HepG2 (cell line): ENCODE measurements at regions not wholly inside any gene's neighbourhood (a gene's known extent, or its start where the extent isn't known, plus 50 kb on each side); places are given as distances from the start of the nearest gene placed in this dataset.

Experiments
- ATAC-seq: fragments of 200-7000 bp; cut with Tn5 transposase; 3 replicates; pipeline ENCODE4 v1.9.1; 2020; ENCODE audit warnings: mild to moderate bottlenecking, moderate library complexity
- BruUV-seq: library from RNA; stranded (reverse); fragments of 400-500 nt; replicated peaks from 2 replicates; lab custom pipeline; 2021; lab: Mats Ljungman, UMichigan
- CTCF ChIA-PET: fragments of 300-600 bp; formaldehyde crosslinking; extraction: SDS; loops from one replicate; lab custom pipeline; 2021; ENCODE audit warnings: low total read pairs, inconsistent platforms, low intra/inter-chr PET ratio; lab: Yijun Ruan, JAX
- POLR2A ChIA-PET: fragments of 350-600 bp; sonication (Branson Sonifier 250); formaldehyde crosslinking; loops from one replicate; lab custom pipeline; 2020; ENCODE audit warnings: antibody characterized with exemption, inconsistent platforms; lab: Yijun Ruan, JAX
- DNase-seq: peaks from one replicate; pipeline ENCODE4 v3.0.0-alpha.2; 2015; ENCODE audit warnings: low spot score
- FAIRE-seq: peaks from 3 replicates; lab custom pipeline; 2011; peaks lifted over from hg19 to GRCh38; lab: Jason Lieb, UNC
- H2AFZ ChIP-seq: one replicate; pipeline ENCODE4 v1.6.1; 2011; ENCODE audit warnings: low read length, inconsistent platforms
- H3K27ac ChIP-seq: fragments of 300-600 bp; 3 replicates; pipeline ENCODE4 v1.8.0; 2011; ENCODE audit warnings: mixed run types, mild to moderate bottlenecking, mixed read lengths, low read length, inconsistent platforms; ENCODE audit not compliant: insufficient read depth; ENCODE audit errors: extremely low read length
- H3K27me3 ChIP-seq, 2 experiments: fragments of 200-600 bp in 1 of 2; 2 replicates in 1 of 2; 3 replicates in 1 of 2; pipeline versions ENCODE4 v1.6.0 to v1.8.0; 2011; ENCODE audit warnings: low read length in 2 of 2, mild to moderate bottlenecking in 2 of 2, moderate library complexity in 2 of 2, inconsistent platforms in 1 of 2; ENCODE audit not compliant: insufficient read depth in 2 of 2, control insufficient read depth in 1 of 2
- H3K36me3 ChIP-seq, 2 experiments: fragments of 200-600 bp in 1 of 2; replicated peaks in 1 of 2; 2 replicates in 1 of 2; 3 replicates in 1 of 2; pipeline versions ENCODE4 v1.5.1 to v1.8.0; 2011; ENCODE audit warnings: low read length in 2 of 2, inconsistent platforms in 1 of 2; ENCODE audit not compliant: insufficient read depth in 2 of 2, control insufficient read depth in 1 of 2
- H3K4me1 ChIP-seq: 2 replicates; pipeline ENCODE4 v1.5.1; 2012; ENCODE audit warnings: low read length, inconsistent platforms; ENCODE audit not compliant: insufficient read depth
- H3K4me2 ChIP-seq: 2 replicates; pipeline ENCODE4 v1.6.0; 2011; ENCODE audit warnings: low read depth, low read length, inconsistent platforms
- H3K4me3 ChIP-seq, 3 experiments: fragments of 200-600 bp in 1 of 3; sonication (generic), shearing (Covaris generic) in 1 of 3; replicated peaks in 1 of 3; 2 replicates each; pipeline ENCODE4 v1.5.1; 2011 to 2016; ENCODE audit warnings: low read length in 3 of 3, inconsistent platforms in 2 of 3, low read depth in 2 of 3, mild to moderate bottlenecking in 2 of 3, control low read depth in 1 of 3, mixed read lengths in 1 of 3; ENCODE audit not compliant: insufficient read depth in 1 of 3
- H3K79me2 ChIP-seq: one replicate; pipeline ENCODE4 v1.6.1; 2011; ENCODE audit warnings: low read length, inconsistent platforms; ENCODE audit not compliant: insufficient read depth
- H3K9ac ChIP-seq: 2 replicates; pipeline ENCODE4 v1.6.0; 2011; ENCODE audit warnings: mild to moderate bottlenecking, low read depth, low read length, inconsistent platforms; ENCODE audit not compliant: insufficient read depth
- H3K9me3 ChIP-seq: 2 replicates; pipeline ENCODE4 v1.5.1; 2012; ENCODE audit warnings: mild to moderate bottlenecking, low read length
- H4K20me1 ChIP-seq: 2 replicates; pipeline ENCODE4 v1.6.0; 2011; ENCODE audit warnings: inconsistent platforms, mild to moderate bottlenecking, low read length, moderate library complexity; ENCODE audit not compliant: insufficient read depth
- EHMT2 ChIP-seq: fragments of 200-600 bp; sonication (generic); IDR thresholded peaks from 2 replicates; pipeline ENCODE4 v1.7.0; 2017; ENCODE audit warnings: antibody characterized with exemption, low read depth, low read length, borderline replicate concordance
- ELK4 ChIP-seq: sonication (generic); formaldehyde crosslinking; IDR thresholded peaks from 2 replicates; pipeline ENCODE4 v1.9.0; 2021; ENCODE audit warnings: missing genetic modification reagents, borderline replicate concordance
- HNRNPLL ChIP-seq: fragments of 200-400 bp; formaldehyde crosslinking; IDR thresholded peaks from 2 replicates; pipeline ENCODE4 v1.6.1; 2017; ENCODE audit warnings: mild to moderate bottlenecking, low read depth, low read length; ENCODE audit not compliant: poor library complexity, severe bottlenecking
- NCOA5 ChIP-seq: sonication (generic); formaldehyde crosslinking; IDR thresholded peaks from 2 replicates; pipeline ENCODE4 v1.4.0; 2020; ENCODE audit warnings: missing genetic modification reagents
- NR2F2 ChIP-seq: IDR thresholded peaks from 2 replicates; pipeline ENCODE4 v1.6.1; 2012; ENCODE audit warnings: low read depth, inconsistent platforms, borderline replicate concordance
- PHF21A ChIP-seq: sonication (generic); formaldehyde crosslinking; IDR thresholded peaks from 2 replicates; pipeline ENCODE4 v1.5.0; 2020; ENCODE audit warnings: mild to moderate bottlenecking, missing genetic modification reagents
- STAG1 ChIP-seq: sonication (generic); formaldehyde crosslinking; IDR thresholded peaks from 2 replicates; pipeline ENCODE4 v1.4.0; 2020; ENCODE audit warnings: missing genetic modification reagents
- XRCC5 ChIP-seq: fragments of 200-400 bp; formaldehyde crosslinking; optimal IDR thresholded peaks from 2 replicates; pipeline ENCODE3; 2017; ENCODE audit warnings: mild to moderate bottlenecking, low read length
- YY1 ChIP-seq: IDR thresholded peaks from 2 replicates; pipeline ENCODE4 v1.6.1; 2011; ENCODE audit warnings: low read length, low read depth, moderate library complexity, mild to moderate bottlenecking; ENCODE audit not compliant: insufficient read depth, insufficient replicate concordance
- ZNF766 ChIP-seq: sonication (generic); formaldehyde crosslinking; IDR thresholded peaks from 2 replicates; pipeline ENCODE4 v1.5.0; 2020; ENCODE audit warnings: missing genetic modification reagents, borderline replicate concordance
- WGBS: methylation state at CpG from one replicate; pipeline ENCODE4 v1.1.6; 2017; ENCODE audit warnings: low lambda C conversion rate; 5-methylcytosine and 5-hydroxymethylcytosine counted together
- in situ Hi-C: cut with HindIII; loops from 2 replicates; pipeline ENCODE4 v1.10.0; 2017; ENCODE audit warnings: low pct_unique_long_range_greater_than_20kb; ENCODE audit not compliant: extremely low pct_ligation_motif_present
- intact Hi-C: fragments of 100-400 bp; cut with micrococcal nuclease; formaldehyde crosslinking; loops from one replicate; pipeline ENCODE4 v1.10.0; 2022; ENCODE audit not compliant: unreplicated experiment
- TF ChIP-seq, protein P1 (sequence below): sonication (generic); formaldehyde crosslinking; IDR thresholded peaks from 2 replicates; pipeline ENCODE4 v1.9.0; 2022; ENCODE audit warnings: missing genetic modification reagents, mild to moderate bottlenecking, borderline replicate concordance
- TF ChIP-seq, protein P2 (sequence below), 2 experiments: fragments of 450-650 bp in 1 of 2; sonication (generic) in 1 of 2; formaldehyde crosslinking; IDR thresholded peaks; 2 replicates each; pipeline versions ENCODE4 v1.5.0 to v1.8.0; 2020 to 2022; ENCODE audit warnings: mild to moderate bottlenecking in 1 of 2, missing genetic modification reagents in 1 of 2

- FAIRE-seq = no peak
- H2AFZ ChIP-seq = no peak overlapping the region
- no peak overlapping the region for H3K9ac ChIP-seq
- H3K9me3 ChIP-seq = peaks cover 4% of the 10 kb centered on the region; the same call in 1 of the 2 replicates
- TF ChIP-seq EHMT2 = no peak
- TF ChIP-seq NCOA5 (CRISPR knock-in tag) = no peak
- no peak for TF ChIP-seq YY1
- TF ChIP-seq STAG1 (CRISPR knock-in tag) = no peak
- no peak for TF ChIP-seq ELK4 (CRISPR knock-in tag)
- TF ChIP-seq, protein P1, sequence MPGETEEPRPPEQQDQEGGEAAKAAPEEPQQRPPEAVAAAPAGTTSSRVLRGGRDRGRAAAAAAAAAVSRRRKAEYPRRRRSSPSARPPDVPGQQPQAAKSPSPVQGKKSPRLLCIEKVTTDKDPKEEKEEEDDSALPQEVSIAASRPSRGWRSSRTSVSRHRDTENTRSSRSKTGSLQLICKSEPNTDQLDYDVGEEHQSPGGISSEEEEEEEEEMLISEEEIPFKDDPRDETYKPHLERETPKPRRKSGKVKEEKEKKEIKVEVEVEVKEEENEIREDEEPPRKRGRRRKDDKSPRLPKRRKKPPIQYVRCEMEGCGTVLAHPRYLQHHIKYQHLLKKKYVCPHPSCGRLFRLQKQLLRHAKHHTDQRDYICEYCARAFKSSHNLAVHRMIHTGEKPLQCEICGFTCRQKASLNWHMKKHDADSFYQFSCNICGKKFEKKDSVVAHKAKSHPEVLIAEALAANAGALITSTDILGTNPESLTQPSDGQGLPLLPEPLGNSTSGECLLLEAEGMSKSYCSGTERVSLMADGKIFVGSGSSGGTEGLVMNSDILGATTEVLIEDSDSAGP = no peak
- no peak for TF ChIP-seq PHF21A
- no peak for TF ChIP-seq ZNF766 (CRISPR knock-in tag)
- TF ChIP-seq NR2F2 = no peak
- TF ChIP-seq XRCC5 = no peak
- TF ChIP-seq, protein P2, sequence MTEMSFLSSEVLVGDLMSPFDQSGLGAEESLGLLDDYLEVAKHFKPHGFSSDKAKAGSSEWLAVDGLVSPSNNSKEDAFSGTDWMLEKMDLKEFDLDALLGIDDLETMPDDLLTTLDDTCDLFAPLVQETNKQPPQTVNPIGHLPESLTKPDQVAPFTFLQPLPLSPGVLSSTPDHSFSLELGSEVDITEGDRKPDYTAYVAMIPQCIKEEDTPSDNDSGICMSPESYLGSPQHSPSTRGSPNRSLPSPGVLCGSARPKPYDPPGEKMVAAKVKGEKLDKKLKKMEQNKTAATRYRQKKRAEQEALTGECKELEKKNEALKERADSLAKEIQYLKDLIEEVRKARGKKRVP (CRISPR knock-in tag; IDR thresholded peaks at IDR 0.05) = no peak
- no peak for TF ChIP-seq HNRNPLL
- ChIA-PET POLR2A (no interaction called here), CTCF (no interaction called here)
- no peaks in the 10 kb centered on the region for H3K79me2 ChIP-seq
- BruUV-seq = no TSS peak
- no peak for DNase-seq
- no peak overlapping the region for H3K27ac ChIP-seq
- H3K27me3 ChIP-seq = no peaks in the 10 kb centered on the region
- H4K20me1 ChIP-seq = no peaks in the 10 kb centered on the region
- in situ Hi-C loops (no loop called here), intact Hi-C loops (no loop called here)
- H3K4me3 ChIP-seq = no peak overlapping the region
- no peak for ATAC-seq
- no peaks in the 10 kb centered on the region for H3K4me1 ChIP-seq
- 49% methylated on average over 4 of the region's 4 CpGs for WGBS
- no peak overlapping the region for H3K4me2 ChIP-seq
- no peaks in the 10 kb centered on the region for H3K36me3 ChIP-seq
Measured at GRCh38 chr18:25608091-25608490, 256.1 kb upstream of the ZNF521 start.
